A549 (cell line): ENCODE measurements at regions not wholly inside any gene's neighbourhood (a gene's known extent, or its start where the extent isn't known, plus 50 kb on each side); places are given as distances from the start of the nearest gene placed in this dataset.

Experiments used
- ATAC-seq, 2 experiments: fragments of 200-7000 bp in 1 of 2; fragments of >200 bp in 1 of 2; cut with Nextera tagmentation in 1 of 2; cut with Tn5 transposase in 1 of 2; 3 replicates each; pipeline versions ENCODE4 v1.8.0 to v1.9.1; 2018 to 2020; ENCODE audit warnings: mild to moderate bottlenecking in 1 of 2, moderate library complexity in 1 of 2
- CTCF ChIA-PET: fragments of 300-600 bp; sonication (Branson Sonifier 250); formaldehyde crosslinking; extraction: SDS; loops from one replicate; lab custom pipeline; 2021; ENCODE audit warnings: antibody characterized with exemption, inconsistent platforms; lab: Yijun Ruan, JAX
- POLR2A ChIA-PET: fragments of 350-600 bp; formaldehyde crosslinking; extraction: SDS; loops from one replicate; lab custom pipeline; 2021; ENCODE audit warnings: antibody characterized with exemption, inconsistent platforms; lab: Yijun Ruan, JAX
- DNase-seq, 2 experiments: peaks; one replicate each; pipeline versions ENCODE4 v3.0.0 to v3.0.0-alpha.2; 2011 to 2016; ENCODE audit warnings: low read depth in 1 of 2, low spot score in 1 of 2
- FAIRE-seq: peaks from 2 replicates; lab custom pipeline; 2011; peaks lifted over from hg19 to GRCh38; lab: Jason Lieb, UNC
- H3K27ac ChIP-seq, 2 experiments: fragments of >200 bp; sonication (Bioruptor Twin); formaldehyde crosslinking; 3 replicates each; pipeline ENCODE4 v1.5.1; 2016 to 2017
- H3K4me1 ChIP-seq: fragments of >200 bp; sonication (Bioruptor Twin); formaldehyde crosslinking; 3 replicates; pipeline ENCODE4 v1.6.1; 2016
- H3K4me2 ChIP-seq: fragments of >200 bp; sonication (Bioruptor Twin); formaldehyde crosslinking; 3 replicates; pipeline ENCODE4 v1.6.1; 2016
- H3K4me3 ChIP-seq: fragments of >200 bp; sonication (Bioruptor Twin); formaldehyde crosslinking; 3 replicates; pipeline ENCODE4 v1.5.1; 2016
- H3K9me3 ChIP-seq: fragments of >200 bp; sonication (Bioruptor Twin); formaldehyde crosslinking; 3 replicates; pipeline ENCODE4 v1.6.1; 2016
- ATOH8 ChIP-seq: fragments of 250-450 bp; sonication (Bioruptor Pico); IDR thresholded peaks from 2 replicates; pipeline ENCODE4 v1.5.0; 2020; ENCODE audit warnings: low read depth, mild to moderate bottlenecking, moderate library complexity
- CHD2 ChIP-seq: fragments of 150-350 bp; IDR thresholded peaks from 2 replicates; pipeline ENCODE4 v1.6.1; 2014; ENCODE audit warnings: low read length; ENCODE audit not compliant: partially characterized antibody
- CHD4 ChIP-seq: fragments of 200-600 bp; sonication (generic); IDR thresholded peaks from 2 replicates; pipeline ENCODE4 v1.6.1; 2016; ENCODE audit warnings: antibody characterized with exemption, mild to moderate bottlenecking, borderline replicate concordance
- ELK1 ChIP-seq: fragments of 150-350 bp; IDR thresholded peaks from 2 replicates; pipeline ENCODE4 v1.6.1; 2014; ENCODE audit warnings: low read depth, mild to moderate bottlenecking, low read length
- EP300 ChIP-seq, 2 experiments: fragments of >200 bp; sonication (Bioruptor Twin); formaldehyde crosslinking; IDR thresholded peaks; 2 replicates in 1 of 2; 3 replicates in 1 of 2; pipeline ENCODE4 v1.6.1; 2016 to 2017
- FOSL2 ChIP-seq, 2 experiments: fragments of 450-650 bp in 1 of 2; fragments of >200 bp in 1 of 2; sonication (Bioruptor Twin) in 1 of 2; formaldehyde crosslinking; IDR thresholded peaks; 2 replicates each; pipeline versions ENCODE4 v1.5.0 to v1.6.1; 2016 to 2020; ENCODE audit warnings: mild to moderate bottlenecking in 1 of 2, moderate library complexity in 1 of 2
- GATA3 ChIP-seq: IDR thresholded peaks from 2 replicates; pipeline ENCODE4 v1.6.1; 2012; ENCODE audit warnings: borderline replicate concordance
- HDAC2 ChIP-seq: fragments of 200-600 bp; sonication (generic); IDR thresholded peaks from 2 replicates; pipeline ENCODE4 v1.6.1; 2016
- HMGXB4 ChIP-seq: fragments of 250-450 bp; sonication (Bioruptor Pico); IDR thresholded peaks from 2 replicates; pipeline ENCODE4 v1.5.0; 2021; ENCODE audit warnings: mild to moderate bottlenecking, moderate library complexity, borderline replicate concordance
- HOXA7 ChIP-seq: fragments of 250-450 bp; sonication (Bioruptor Pico); IDR thresholded peaks from 2 replicates; pipeline ENCODE4 v1.5.0; 2020; ENCODE audit warnings: mild to moderate bottlenecking, moderate library complexity
- HOXB13 ChIP-seq: fragments of 250-450 bp; sonication (Bioruptor Pico); IDR thresholded peaks from 2 replicates; pipeline ENCODE4 v1.5.0; 2020; ENCODE audit warnings: low read depth, mild to moderate bottlenecking, moderate library complexity
- HOXB5 ChIP-seq: fragments of 250-450 bp; sonication (Bioruptor Pico); IDR thresholded peaks from 2 replicates; pipeline ENCODE4 v1.5.0; 2020; ENCODE audit warnings: mild to moderate bottlenecking, moderate library complexity
- JUN ChIP-seq, 2 experiments: fragments of >200 bp; sonication (Bioruptor Twin); formaldehyde crosslinking; IDR thresholded peaks; 2 replicates in 1 of 2; 3 replicates in 1 of 2; pipeline ENCODE4 v1.6.1; 2016 to 2017
- JUNB ChIP-seq: fragments of >200 bp; sonication (Bioruptor Twin); formaldehyde crosslinking; IDR thresholded peaks from 2 replicates; pipeline ENCODE4 v1.6.1; 2016
- KDM5A ChIP-seq: fragments of 200-600 bp; sonication (generic); IDR thresholded peaks from 2 replicates; pipeline ENCODE4 v1.6.1; 2016; ENCODE audit warnings: antibody characterized with exemption, mild to moderate bottlenecking
- MAFK ChIP-seq: fragments of 450-650 bp; IDR thresholded peaks from 2 replicates; pipeline ENCODE4 v1.6.1; 2014; ENCODE audit not compliant: partially characterized antibody
- MAX ChIP-seq: IDR thresholded peaks from 2 replicates; pipeline ENCODE4 v1.6.1; 2012
- MAZ ChIP-seq: fragments of 150-350 bp; IDR thresholded peaks from 2 replicates; pipeline ENCODE4 v1.6.1; 2014; ENCODE audit warnings: antibody characterized with exemption, low read depth, low read length, borderline replicate concordance
- POLR2AphosphoS2 ChIP-seq: conservative IDR thresholded peaks from 2 replicates; pipeline ENCODE4 v1.6.1; 2012; ENCODE audit warnings: low read length, improper control_type of control experiment, inconsistent platforms
- RARB ChIP-seq: fragments of 250-450 bp; sonication (Bioruptor Pico); IDR thresholded peaks from 2 replicates; pipeline ENCODE4 v1.8.0; 2021; ENCODE audit warnings: mild to moderate bottlenecking, moderate library complexity
- RNF2 ChIP-seq: fragments of 200-600 bp; sonication (generic); IDR thresholded peaks from 2 replicates; pipeline ENCODE4 v1.6.1; 2016; ENCODE audit warnings: low read depth, mild to moderate bottlenecking, antibody characterized with exemption, moderate library complexity, borderline replicate concordance
- SREBF2 ChIP-seq: fragments of 450-650 bp; IDR thresholded peaks from 2 replicates; pipeline ENCODE4 v1.6.1; 2014; ENCODE audit warnings: mild to moderate bottlenecking, moderate library complexity
- TFCP2L1 ChIP-seq: fragments of 250-450 bp; sonication (Bioruptor Pico); IDR thresholded peaks from 2 replicates; pipeline ENCODE4 v1.5.0; 2021; ENCODE audit warnings: mild to moderate bottlenecking
- TP53 ChIP-seq: fragments of 250-450 bp; sonication (Bioruptor Pico); IDR thresholded peaks from 2 replicates; pipeline ENCODE4 v1.5.0; 2021; ENCODE audit warnings: mild to moderate bottlenecking, moderate library complexity
- ZSCAN20 ChIP-seq: fragments of 250-450 bp; sonication (Bioruptor Pico); IDR thresholded peaks from 2 replicates; pipeline ENCODE4 v1.8.0; 2022; ENCODE audit warnings: mild to moderate bottlenecking, moderate library complexity
- WGBS: methylation state at CpG from one replicate; pipeline ENCODE4 v1.1.6; 2017; ENCODE audit errors: missing lambda C conversion rate; 5-methylcytosine and 5-hydroxymethylcytosine counted together
- TF ChIP-seq, protein P1 (sequence below): fragments of >200 bp; sonication (Bioruptor Twin); formaldehyde crosslinking; IDR thresholded peaks from 3 replicates; pipeline ENCODE4 v1.5.1; 2016
- TF ChIP-seq, protein P2 (sequence below): fragments of >200 bp; sonication (Bioruptor Twin); formaldehyde crosslinking; IDR thresholded peaks from 2 replicates; pipeline ENCODE4 v1.6.1; 2016
- TF ChIP-seq, protein P3 (sequence below): fragments of 450-650 bp; IDR thresholded peaks from 2 replicates; pipeline ENCODE4 v1.6.1; 2014; ENCODE audit warnings: antibody characterized with exemption

GRCh38 chr5:91955610-91956009 lies 572.5 kb upstream of the ARRDC3 start (continued):
- no peak for TF ChIP-seq RNF2
- TF ChIP-seq HOXA7 (CRISPR knock-in tag), result no peak
- TF ChIP-seq RARB, result no peak
- TF ChIP-seq TP53 (CRISPR knock-in tag), result no peak
- TF ChIP-seq, protein P1, sequence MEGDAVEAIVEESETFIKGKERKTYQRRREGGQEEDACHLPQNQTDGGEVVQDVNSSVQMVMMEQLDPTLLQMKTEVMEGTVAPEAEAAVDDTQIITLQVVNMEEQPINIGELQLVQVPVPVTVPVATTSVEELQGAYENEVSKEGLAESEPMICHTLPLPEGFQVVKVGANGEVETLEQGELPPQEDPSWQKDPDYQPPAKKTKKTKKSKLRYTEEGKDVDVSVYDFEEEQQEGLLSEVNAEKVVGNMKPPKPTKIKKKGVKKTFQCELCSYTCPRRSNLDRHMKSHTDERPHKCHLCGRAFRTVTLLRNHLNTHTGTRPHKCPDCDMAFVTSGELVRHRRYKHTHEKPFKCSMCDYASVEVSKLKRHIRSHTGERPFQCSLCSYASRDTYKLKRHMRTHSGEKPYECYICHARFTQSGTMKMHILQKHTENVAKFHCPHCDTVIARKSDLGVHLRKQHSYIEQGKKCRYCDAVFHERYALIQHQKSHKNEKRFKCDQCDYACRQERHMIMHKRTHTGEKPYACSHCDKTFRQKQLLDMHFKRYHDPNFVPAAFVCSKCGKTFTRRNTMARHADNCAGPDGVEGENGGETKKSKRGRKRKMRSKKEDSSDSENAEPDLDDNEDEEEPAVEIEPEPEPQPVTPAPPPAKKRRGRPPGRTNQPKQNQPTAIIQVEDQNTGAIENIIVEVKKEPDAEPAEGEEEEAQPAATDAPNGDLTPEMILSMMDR, result no peak
- TF ChIP-seq, protein P2, sequence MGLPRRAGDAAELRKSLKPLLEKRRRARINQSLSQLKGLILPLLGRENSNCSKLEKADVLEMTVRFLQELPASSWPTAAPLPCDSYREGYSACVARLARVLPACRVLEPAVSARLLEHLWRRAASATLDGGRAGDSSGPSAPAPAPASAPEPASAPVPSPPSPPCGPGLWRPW, result no peak
- no peak for TF ChIP-seq HOXB5 (CRISPR knock-in tag)

DNA sequence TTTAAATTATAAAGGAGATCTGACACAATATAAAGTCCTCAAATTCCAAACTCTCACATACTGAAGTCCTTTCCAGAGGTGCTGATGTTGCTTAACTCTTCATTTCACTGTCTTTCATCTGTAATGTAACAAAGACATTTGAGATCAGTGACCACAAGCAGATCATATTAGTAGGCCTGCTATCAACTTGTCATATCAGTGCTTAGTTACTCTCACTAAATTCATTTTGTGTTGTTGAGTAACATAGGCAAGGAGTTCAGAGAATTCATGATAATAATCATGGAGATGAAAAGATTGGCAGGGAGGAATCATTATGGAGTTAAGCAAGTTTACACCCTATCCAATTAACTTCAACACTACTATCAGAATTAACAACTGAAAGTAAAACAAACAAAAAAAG lies 571.0 kb upstream of the ARRDC3 start:
- H3K27ac ChIP-seq, result no peak overlapping the region
- no peak for FAIRE-seq

DNA sequence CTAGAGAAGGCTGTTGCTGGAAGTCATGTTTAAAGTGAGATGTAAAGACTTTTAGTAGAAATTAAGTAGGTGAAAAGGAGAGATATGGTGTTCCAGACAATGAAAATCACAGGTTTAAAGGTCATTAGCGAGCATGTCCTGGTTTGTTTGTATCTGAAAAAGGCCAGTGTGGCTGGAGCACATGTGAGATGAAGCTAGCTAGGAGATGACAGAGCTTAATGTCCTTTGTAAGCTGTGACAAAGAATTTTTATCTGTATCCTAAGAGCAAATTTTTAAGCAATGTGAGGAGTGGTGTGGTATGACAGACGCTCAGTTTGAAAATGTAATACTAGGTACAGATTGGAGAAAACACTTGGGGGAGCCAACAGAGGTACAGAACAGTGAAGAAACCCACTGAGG lies 567.2 kb upstream of the ARRDC3 start:
- Histone ChIP-seq H3K4me2 (no peak overlapping the region), H3K9me3 (no peaks in the 10 kb centered on the region), H3K4me1 (no peaks in the 10 kb centered on the region), H3K27ac (no peak overlapping the region), H3K4me3 (no peak overlapping the region)
- FAIRE-seq (no peak), ATAC-seq (no peak), DNase-seq (no peak)
- WGBS, result 59% methylated on average over 2 of the region's 2 CpGs
- CTCF ChIA-PET, result interaction anchor here (0.6 kb wide), 1 partner anchor 35 kb away, joined by 3 read pairs; no protein-coding TSS in a partner anchor
- POLR2A ChIA-PET, result no interaction called here
- TF ChIP-seq HOXA7 (CRISPR knock-in tag) (no peak), ZSCAN20 (CRISPR knock-in tag) (no peak), SREBF2 (no peak), ELK1 (no peak), JUNB (no peak), KDM5A (no peak), CHD2 (no peak), CHD4 (no peak), TP53 (CRISPR knock-in tag) (no peak), POLR2AphosphoS2 (no peak), ATOH8 (CRISPR knock-in tag) (no peak), TFCP2L1 (CRISPR knock-in tag) (no peak)
- TF ChIP-seq, protein P3, sequence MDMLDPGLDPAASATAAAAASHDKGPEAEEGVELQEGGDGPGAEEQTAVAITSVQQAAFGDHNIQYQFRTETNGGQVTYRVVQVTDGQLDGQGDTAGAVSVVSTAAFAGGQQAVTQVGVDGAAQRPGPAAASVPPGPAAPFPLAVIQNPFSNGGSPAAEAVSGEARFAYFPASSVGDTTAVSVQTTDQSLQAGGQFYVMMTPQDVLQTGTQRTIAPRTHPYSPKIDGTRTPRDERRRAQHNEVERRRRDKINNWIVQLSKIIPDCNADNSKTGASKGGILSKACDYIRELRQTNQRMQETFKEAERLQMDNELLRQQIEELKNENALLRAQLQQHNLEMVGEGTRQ, result no peak
- TF ChIP-seq, protein P1, result no peak
- TF ChIP-seq, protein P2, result no peak

More for the DNA sequence above, 571.0 kb upstream of the ARRDC3 start:
- H3K4me2 ChIP-seq, result no peak overlapping the region
- POLR2A ChIA-PET, result no interaction called here
- no peaks in the 10 kb centered on the region for H3K9me3 ChIP-seq
- ATAC-seq (no peak), DNase-seq (no peak)
- no peaks in the 10 kb centered on the region for H3K4me1 ChIP-seq
- TF ChIP-seq JUN (IDR thresholded peaks at IDR 0.05), result no peak
- TF ChIP-seq ZSCAN20 (CRISPR knock-in tag), result no peak
- no peak for TF ChIP-seq HMGXB4 (CRISPR knock-in tag)
- no peak for TF ChIP-seq MAX
- TF ChIP-seq EP300 (IDR thresholded peaks at IDR 0.05), result no peak
- TF ChIP-seq HOXB13 (CRISPR knock-in tag), result no peak
- no peak for TF ChIP-seq MAFK
- TF ChIP-seq MAZ, result no peak
- no peak for TF ChIP-seq POLR2AphosphoS2
- no peak for TF ChIP-seq HDAC2
- TF ChIP-seq GATA3, result no peak
- no peak for TF ChIP-seq FOSL2 (IDR thresholded peaks at IDR 0.05)
- TF ChIP-seq FOSL2 (CRISPR knock-in tag; IDR thresholded peaks at IDR 0.05), result no peak
- H3K4me3 ChIP-seq, result no peak overlapping the region
- CTCF ChIA-PET, result no interaction called here
